Fibroblast of mammary gland (primary cell): ENCODE measurements at regions not wholly inside any gene's neighbourhood (a gene's known extent, or its start where the extent isn't known, plus 50 kb on each side); places are given as distances from the start of the nearest gene placed in this dataset.
A peak's percentile ranks its signal among the peaks of the same experiment; 100 is the strongest.

Experiments used
- DNase-seq: peaks from one replicate; pipeline ENCODE4 v3.0.0-alpha.2; 2010; ENCODE audit warnings: low read depth
- H3K4me3 ChIP-seq: 2 replicates; pipeline ENCODE4 v1.5.1; 2011; ENCODE audit warnings: low read depth, mild to moderate bottlenecking, low read length, moderate library complexity; ENCODE audit not compliant: control insufficient read depth
- TF ChIP-seq, protein P1 (sequence below): conservative IDR thresholded peaks from 2 replicates; pipeline ENCODE4 v1.5.1; 2011; ENCODE audit warnings: low read depth, low read length, inconsistent platforms; ENCODE audit not compliant: control insufficient read depth, insufficient read depth

DNA sequence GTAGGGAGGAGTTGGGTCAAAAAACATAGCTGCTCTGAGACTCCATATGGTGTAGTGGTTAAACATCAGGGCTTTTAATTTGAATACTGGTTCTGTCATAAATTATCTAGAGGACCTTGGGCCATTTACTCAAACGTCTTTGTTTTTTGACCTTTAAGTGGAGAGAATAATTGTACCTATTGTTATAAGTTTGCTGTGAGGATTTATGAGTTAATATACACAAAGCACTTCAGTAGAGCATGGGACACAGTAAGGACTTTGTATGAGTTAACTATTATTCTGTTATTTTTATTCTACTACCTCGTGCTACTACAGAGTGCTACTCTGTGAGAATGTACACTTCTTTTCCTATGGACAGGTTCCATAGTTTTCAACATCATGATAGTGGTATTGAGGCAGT lies 123.7 kb upstream of the TNC start:
- no peak for DNase-seq
- TF ChIP-seq, protein P1, sequence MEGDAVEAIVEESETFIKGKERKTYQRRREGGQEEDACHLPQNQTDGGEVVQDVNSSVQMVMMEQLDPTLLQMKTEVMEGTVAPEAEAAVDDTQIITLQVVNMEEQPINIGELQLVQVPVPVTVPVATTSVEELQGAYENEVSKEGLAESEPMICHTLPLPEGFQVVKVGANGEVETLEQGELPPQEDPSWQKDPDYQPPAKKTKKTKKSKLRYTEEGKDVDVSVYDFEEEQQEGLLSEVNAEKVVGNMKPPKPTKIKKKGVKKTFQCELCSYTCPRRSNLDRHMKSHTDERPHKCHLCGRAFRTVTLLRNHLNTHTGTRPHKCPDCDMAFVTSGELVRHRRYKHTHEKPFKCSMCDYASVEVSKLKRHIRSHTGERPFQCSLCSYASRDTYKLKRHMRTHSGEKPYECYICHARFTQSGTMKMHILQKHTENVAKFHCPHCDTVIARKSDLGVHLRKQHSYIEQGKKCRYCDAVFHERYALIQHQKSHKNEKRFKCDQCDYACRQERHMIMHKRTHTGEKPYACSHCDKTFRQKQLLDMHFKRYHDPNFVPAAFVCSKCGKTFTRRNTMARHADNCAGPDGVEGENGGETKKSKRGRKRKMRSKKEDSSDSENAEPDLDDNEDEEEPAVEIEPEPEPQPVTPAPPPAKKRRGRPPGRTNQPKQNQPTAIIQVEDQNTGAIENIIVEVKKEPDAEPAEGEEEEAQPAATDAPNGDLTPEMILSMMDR: no peak

DNA sequence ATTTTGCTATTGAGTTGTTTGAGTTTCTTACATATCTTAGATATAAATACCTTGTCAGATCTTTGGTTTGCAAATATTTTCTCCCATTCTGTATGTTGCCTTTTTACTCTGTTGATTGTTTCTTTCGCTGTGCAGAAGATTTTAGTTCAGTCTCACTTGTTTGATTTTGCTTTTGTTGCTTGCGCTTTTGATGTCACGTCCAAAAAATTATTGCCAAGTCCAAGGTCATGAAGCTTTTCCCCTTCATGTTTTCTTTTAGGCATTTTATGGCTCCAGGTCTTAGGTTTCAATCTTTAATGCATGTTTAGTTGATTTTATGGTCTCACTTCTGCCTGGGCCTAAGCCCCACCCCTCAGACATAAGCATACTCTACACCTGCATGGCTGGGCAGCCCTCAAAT lies 131.5 kb upstream of the TNC start:
- H3K4me3 ChIP-seq: no peak overlapping the region
- no peak for DNase-seq
- TF ChIP-seq, protein P1: no peak

More for the DNA sequence above, 123.7 kb upstream of the TNC start:
- H3K4me3 ChIP-seq: no peak overlapping the region

DNA sequence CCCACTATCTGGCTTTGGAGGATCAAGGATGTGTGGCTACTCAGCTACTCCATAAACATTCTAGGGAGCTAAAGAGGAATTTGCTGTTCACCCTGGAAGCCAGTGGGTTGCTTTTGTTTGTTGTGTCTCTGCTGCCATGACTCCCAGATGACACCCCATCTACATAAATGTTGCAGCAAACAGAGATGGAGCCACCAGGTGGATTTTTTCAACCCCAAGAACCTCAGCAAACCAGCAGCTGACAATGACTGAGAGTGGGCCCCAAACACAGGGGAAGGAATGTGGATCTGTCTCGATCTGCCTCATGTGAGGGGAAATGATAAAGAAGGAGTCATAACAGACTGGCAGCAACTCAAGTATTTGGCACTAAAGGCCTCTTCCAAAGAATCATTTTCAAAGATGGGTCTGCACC lies 132.7 kb upstream of the TNC start:
- peak; percentile 88 for DNase-seq
- TF ChIP-seq, protein P1: no peak
- H3K4me3 ChIP-seq: no peak overlapping the region

DNA sequence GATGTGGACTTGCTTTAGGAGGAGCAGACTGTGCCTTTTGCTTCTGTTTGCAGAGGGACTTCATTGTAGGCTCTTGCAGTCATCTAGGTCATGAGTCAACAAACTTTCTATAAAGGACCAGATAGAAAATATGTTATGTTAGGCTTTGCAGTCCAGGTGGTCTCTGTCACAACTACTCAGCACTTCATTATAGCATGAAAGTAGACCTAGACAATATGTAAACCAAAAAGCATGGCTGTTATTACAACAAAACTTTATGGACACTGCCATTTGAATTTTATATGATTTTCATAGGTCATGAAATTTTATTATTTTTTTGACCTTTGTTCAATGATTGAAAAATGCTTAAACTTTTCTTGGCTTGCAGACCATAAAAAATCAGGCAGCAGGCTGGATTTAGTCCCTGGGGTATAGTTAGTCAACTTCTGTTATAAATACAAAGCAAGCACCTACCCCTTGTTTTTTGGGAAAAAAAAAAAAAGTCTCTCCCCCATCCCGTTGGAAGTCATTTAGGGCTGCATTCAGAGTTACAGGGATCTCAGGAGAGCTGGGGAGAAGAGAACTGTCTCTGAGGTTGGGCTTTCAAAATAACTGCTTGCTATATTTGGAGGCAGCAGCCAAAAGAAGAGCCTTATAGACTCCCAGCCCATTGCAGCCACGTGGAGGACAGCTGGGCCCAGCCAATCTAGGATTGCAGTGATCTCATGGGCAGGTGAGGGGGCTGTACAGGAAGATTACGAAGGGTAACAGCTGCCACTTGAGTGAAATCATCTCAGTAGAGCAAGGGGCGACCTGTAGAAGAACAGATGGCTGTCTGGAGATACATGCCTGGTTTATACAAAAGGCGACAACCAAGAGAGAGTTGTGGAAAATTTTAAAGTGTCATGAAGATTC lies 136.6 kb upstream of the TNC start:
- DNase-seq: peak; percentile 50
- TF ChIP-seq, protein P1: no peak

DNA sequence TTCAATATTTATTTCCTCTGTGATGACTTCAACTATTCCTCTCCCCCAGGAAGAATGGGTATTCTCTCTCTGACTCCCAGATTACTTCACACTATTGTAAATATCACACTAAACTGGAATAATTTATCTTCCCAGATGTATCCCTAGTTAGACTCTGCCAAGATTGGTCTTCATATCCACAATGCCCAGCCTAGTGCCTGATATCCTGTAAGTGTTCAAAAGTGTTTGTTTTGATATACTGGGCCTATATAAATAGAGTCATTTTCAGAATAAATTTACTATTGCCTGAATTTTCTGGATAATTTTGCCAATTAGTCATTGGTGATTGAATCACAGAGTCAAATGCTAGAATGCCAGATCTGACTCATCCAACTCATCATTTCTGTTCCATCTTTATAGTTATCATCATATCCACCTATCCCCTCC lies 143.7 kb upstream of the TNC start:
- DNase-seq: peak; percentile 75
- no peak overlapping the region for H3K4me3 ChIP-seq
- TF ChIP-seq, protein P1: no peak

More for the DNA sequence above, 136.6 kb upstream of the TNC start:
- H3K4me3 ChIP-seq: no peak overlapping the region

DNA sequence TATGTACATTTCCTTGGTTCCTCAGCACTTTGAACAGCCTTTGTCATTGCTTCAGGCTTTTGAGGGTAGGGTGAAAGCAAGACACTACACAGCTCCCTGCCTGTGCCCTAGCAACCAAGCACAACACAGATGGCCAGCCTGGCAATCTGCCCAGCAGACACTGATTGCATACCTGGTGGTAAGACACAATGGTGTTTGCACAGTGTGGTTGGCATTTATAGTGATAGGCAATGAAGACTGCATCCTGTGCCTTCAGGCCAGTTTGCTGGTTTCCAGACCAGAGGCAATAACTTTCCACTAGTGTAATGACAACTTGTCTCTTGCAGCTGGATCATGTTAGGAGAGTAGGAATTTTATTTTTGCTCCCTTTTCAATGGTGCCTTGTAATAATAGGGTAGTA lies 144.5 kb upstream of the TNC start:
- TF ChIP-seq, protein P1: no peak
- peak; percentile 68 for DNase-seq

DNA sequence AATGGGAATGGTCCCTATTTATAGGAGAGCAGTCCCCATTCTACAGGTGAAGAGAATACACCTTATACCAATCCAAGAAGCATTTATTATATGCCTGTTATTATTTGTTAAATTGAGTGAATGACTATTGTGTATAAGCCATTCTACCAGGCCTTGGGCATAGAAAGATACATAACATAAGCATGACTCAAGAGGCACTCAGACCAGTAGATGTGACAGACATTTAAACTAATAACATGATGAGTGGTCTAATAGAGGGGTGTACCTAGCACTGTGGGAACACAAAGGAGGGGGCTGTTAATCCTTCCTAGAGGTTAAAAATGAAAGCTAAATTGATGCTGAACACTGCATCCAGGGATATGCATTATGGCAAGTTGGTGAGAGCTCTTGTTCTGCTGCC lies 145.0 kb upstream of the TNC start:
- TF ChIP-seq, protein P1: no peak
- no peak overlapping the region for H3K4me3 ChIP-seq
- peak; percentile 23 for DNase-seq

More for the DNA sequence above, 144.5 kb upstream of the TNC start:
- H3K4me3 ChIP-seq: no peak overlapping the region
